CD14-positive monocyte (primary cell): ENCODE measurements at regions not wholly inside any gene's neighbourhood (a gene's known extent, or its start where the extent isn't known, plus 50 kb on each side); places are given as distances from the start of the nearest gene placed in this dataset.

Experiments used
- DNase-seq, 3 donors: peaks; one replicate each; pipeline ENCODE4 v3.0.0-alpha.2; 2011 to 2022
- H2AFZ ChIP-seq: 2 replicates; pipeline ENCODE4 v1.6.0; 2012; ENCODE audit warnings: mild to moderate bottlenecking, low read depth, low read length, inconsistent platforms; ENCODE audit not compliant: insufficient read depth, poor library complexity, severe bottlenecking
- H3K27ac ChIP-seq, 2 donors: 1 replicate in 1 of 2; 2 replicates in 1 of 2; pipeline ENCODE4 v1.5.1; 2012 to 2013; ENCODE audit warnings: low read length in 2 of 2, control low read depth in 1 of 2, inconsistent platforms in 1 of 2, low read depth in 1 of 2, mild to moderate bottlenecking in 1 of 2
- H3K27me3 ChIP-seq, 2 donors: one replicate each; pipeline versions ENCODE4 v1.6.0 to v1.6.1; 2011 to 2013; ENCODE audit warnings: low read length in 2 of 2; ENCODE audit not compliant: control insufficient read depth in 2 of 2, insufficient read depth in 2 of 2
- H3K36me3 ChIP-seq, 2 donors: replicated peaks in 1 of 2; 1 replicate in 1 of 2; 2 replicates in 1 of 2; pipeline versions ENCODE4 v1.5.1 to v1.6.1; 2012 to 2013; ENCODE audit warnings: low read length in 2 of 2, control low read depth in 1 of 2, inconsistent platforms in 1 of 2, mild to moderate bottlenecking in 1 of 2; ENCODE audit not compliant: insufficient read depth in 2 of 2, control insufficient read depth in 1 of 2
- H3K4me1 ChIP-seq, 2 donors: 1 replicate in 1 of 2; 2 replicates in 1 of 2; pipeline versions ENCODE4 v1.5.1 to v1.6.1; 2012 to 2013; ENCODE audit warnings: low read length in 2 of 2, control low read depth in 1 of 2, inconsistent platforms in 1 of 2, mild to moderate bottlenecking in 1 of 2, moderate library complexity in 1 of 2; ENCODE audit not compliant: insufficient read depth in 2 of 2, control insufficient read depth in 1 of 2
- H3K4me2 ChIP-seq: replicated peaks from 2 replicates; pipeline ENCODE3; 2012; ENCODE audit warnings: low read length, moderate library complexity, mild to moderate bottlenecking; ENCODE audit not compliant: poor library complexity, severe bottlenecking; ENCODE audit errors: extremely low read depth
- H3K4me3 ChIP-seq, 3 experiments: fragments of 200-600 bp in 1 of 3; sonication (generic) in 1 of 3; replicated peaks in 1 of 3; 1 replicate in 2 of 3; 2 replicates in 1 of 3; pipeline ENCODE4 v1.5.1; 2011 to 2013; ENCODE audit warnings: low read length in 3 of 3, mild to moderate bottlenecking in 3 of 3, control low read depth in 2 of 3, low read depth in 2 of 3, inconsistent platforms in 1 of 3, moderate library complexity in 1 of 3
- H3K79me2 ChIP-seq: 2 replicates; pipeline ENCODE4 v1.6.0; 2012; ENCODE audit warnings: mild to moderate bottlenecking, control low read depth, inconsistent platforms, low read length, moderate library complexity; ENCODE audit not compliant: insufficient read depth
- H3K9ac ChIP-seq: 2 replicates; pipeline ENCODE4 v1.6.0; 2017; ENCODE audit warnings: low read length, mild to moderate bottlenecking; ENCODE audit not compliant: insufficient read depth, poor library complexity, severe bottlenecking
- H3K9me3 ChIP-seq, 2 donors: replicated peaks in 1 of 2; 1 replicate in 1 of 2; 2 replicates in 1 of 2; pipeline versions ENCODE4 v1.5.1 to v1.6.1; 2012 to 2013; ENCODE audit warnings: low read length in 2 of 2, control low read depth in 1 of 2; ENCODE audit not compliant: control insufficient read depth in 1 of 2, insufficient read depth in 1 of 2
- H4K20me1 ChIP-seq: 2 replicates; pipeline ENCODE4 v1.6.0; 2012; ENCODE audit warnings: mild to moderate bottlenecking, low read length, control low read depth, moderate library complexity; ENCODE audit not compliant: insufficient read depth
- H3K27ac Mint-ChIP-seq, 7 donors: one replicate each; pipeline ENCODE4 v1.8.0; 2020; ENCODE audit warnings: mild to moderate bottlenecking in 7 of 7, mixed read lengths in 7 of 7, moderate library complexity in 6 of 7, inconsistent platforms in 2 of 7
- H3K27me3 Mint-ChIP-seq, 3 donors: one replicate each; pipeline ENCODE4 v1.8.0; 2021 to 2022; ENCODE audit warnings: low read depth in 3 of 3, mild to moderate bottlenecking in 3 of 3, mixed read lengths in 3 of 3, moderate library complexity in 3 of 3, inconsistent platforms in 1 of 3
- H3K36me3 Mint-ChIP-seq, 2 donors: one replicate each; pipeline ENCODE4 v1.8.0; 2020; ENCODE audit warnings: mixed read lengths in 2 of 2, inconsistent platforms in 1 of 2, mild to moderate bottlenecking in 1 of 2
- H3K4me1 Mint-ChIP-seq: one replicate; pipeline ENCODE4 v1.8.0; 2020; ENCODE audit warnings: mild to moderate bottlenecking, mixed read lengths
- H3K4me3 Mint-ChIP-seq, 2 donors: one replicate each; pipeline ENCODE4 v1.8.0; 2020; ENCODE audit warnings: mild to moderate bottlenecking in 2 of 2, mixed read lengths in 2 of 2, moderate library complexity in 1 of 2
- H3K9me3 Mint-ChIP-seq, 7 donors: one replicate each; pipeline ENCODE4 v1.8.0; 2020 to 2022; ENCODE audit warnings: mixed read lengths in 7 of 7, mild to moderate bottlenecking in 6 of 7, moderate library complexity in 6 of 7, inconsistent platforms in 2 of 7
- CTCF ChIP-seq: fragments of 200-600 bp; IDR thresholded peaks from one replicate; pipeline ENCODE4 v1.8.0; 2022; ENCODE audit warnings: antibody characterized with exemption, mild to moderate bottlenecking
- WGBS: methylation state at CpG from one replicate; pipeline ENCODE4 v1.1.5; 2013; ENCODE audit warnings: missing lambda C conversion rate; ENCODE audit not compliant: insufficient coverage; 5-methylcytosine and 5-hydroxymethylcytosine counted together
- intact Hi-C, 2 donors: fragments of 100-400 bp; cut with micrococcal nuclease; formaldehyde crosslinking; loops; one replicate each; pipeline versions ENCODE4 v1.15.0 to v1.15.1; 2023

DNA sequence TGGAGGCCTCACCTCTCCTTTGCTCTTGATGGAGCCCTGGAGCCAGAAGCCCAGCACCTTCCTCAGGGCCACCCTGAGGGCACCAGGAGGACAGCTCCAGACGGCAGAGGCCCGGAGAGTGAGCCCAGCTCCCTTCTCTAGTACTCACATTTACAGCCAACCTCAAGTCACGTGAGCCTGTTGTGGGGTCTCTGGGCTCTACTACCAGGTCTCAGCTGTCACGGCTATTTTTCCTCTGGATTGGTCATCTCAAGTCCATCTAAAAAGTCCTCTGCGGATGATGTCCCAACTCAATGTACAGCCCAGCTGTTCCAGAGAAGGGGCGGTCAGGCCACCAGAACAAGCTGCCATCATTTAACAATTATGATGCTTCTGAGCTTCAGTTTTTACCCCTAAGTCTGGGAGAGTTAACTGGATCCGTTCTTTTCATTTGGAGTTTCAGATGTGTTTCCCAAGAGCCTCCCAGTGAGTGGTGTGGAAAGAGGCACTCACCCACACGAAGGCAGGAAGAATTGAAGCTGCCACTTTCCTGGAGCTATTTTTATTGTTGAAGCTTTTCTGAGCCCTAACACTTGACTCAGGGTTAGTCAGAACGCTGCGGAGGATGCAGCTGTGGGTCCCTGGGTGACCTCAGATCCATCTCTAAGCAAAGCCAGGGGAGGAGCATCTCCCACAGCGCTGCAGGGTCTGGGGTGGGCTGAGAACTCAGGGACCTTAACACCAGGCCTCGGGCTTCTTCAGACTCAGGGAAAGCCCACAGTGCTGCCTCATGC is 143.5 kb upstream of the UBL3 start:
- no peak for DNase-seq
- Mint-ChIP-seq H3K36me3 (no peaks in the 10 kb centered on the region), H3K4me1 (no peaks in the 10 kb centered on the region), H3K27me3 (peaks cover 1 to 4% (median 2%) of the 10 kb centered on the region in 3 donors), H3K27ac (no peak overlapping the region), H3K9me3 (peaks cover 0 to 9% (median 4%) of the 10 kb centered on the region in 7 donors), H3K4me3 (no peak overlapping the region)
- Histone ChIP-seq H2AFZ (no peak overlapping the region), H3K27me3 (no peaks in the 10 kb centered on the region), H3K9me3 (peaks cover 0 to 2% of the 10 kb centered on the region in 2 donors), H3K27ac (no peak overlapping the region), H3K79me2 (no peaks in the 10 kb centered on the region), H3K9ac (no peak overlapping the region), H3K4me1 (no peaks in the 10 kb centered on the region), H3K36me3 (no peaks in the 10 kb centered on the region), H3K4me3 (no peak overlapping the region), H4K20me1 (no peaks in the 10 kb centered on the region), H3K4me2 (no peak overlapping the region)
- TF ChIP-seq CTCF, result no peak
- WGBS, result 68% methylated on average over 8 of the region's 12 CpGs
- intact Hi-C loops, result no loop called here

DNA sequence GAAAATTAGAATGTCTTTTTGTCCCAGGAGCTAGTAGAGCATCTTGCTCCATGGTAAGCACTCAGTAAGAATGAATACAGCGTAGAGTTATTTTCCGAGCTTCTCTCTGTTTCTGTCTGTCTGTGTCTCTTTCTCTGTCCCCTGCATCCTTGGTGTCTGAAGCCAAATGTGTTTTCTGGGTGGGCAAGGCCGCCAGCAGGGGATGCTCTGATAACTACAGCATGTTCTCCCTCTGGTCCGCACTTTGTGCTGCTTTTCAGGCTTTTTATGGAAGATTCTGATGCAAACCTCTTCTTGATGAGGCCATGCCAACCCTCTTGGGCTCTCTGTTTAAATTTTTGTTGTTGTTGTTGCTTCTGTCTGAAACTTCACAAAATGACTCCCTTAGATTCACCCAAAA is 142.8 kb upstream of the UBL3 start:
- Histone ChIP-seq H4K20me1 (no peaks in the 10 kb centered on the region), H3K27ac (no peak overlapping the region), H2AFZ (no peak overlapping the region), H3K79me2 (no peaks in the 10 kb centered on the region), H3K27me3 (no peaks in the 10 kb centered on the region), H3K4me1 (no peaks in the 10 kb centered on the region), H3K9ac (no peak overlapping the region), H3K4me3 (no peak overlapping the region), H3K4me2 (no peak overlapping the region), H3K36me3 (no peaks in the 10 kb centered on the region), H3K9me3 (peaks cover 0 to 9% of the 10 kb centered on the region in 2 donors)
- H3K4me1 Mint-ChIP-seq, result no peaks in the 10 kb centered on the region
- peaks cover 1 to 4% (median 2%) of the 10 kb centered on the region in 3 donors for H3K27me3 Mint-ChIP-seq
- no peak overlapping the region for H3K4me3 Mint-ChIP-seq
- TF ChIP-seq CTCF, result no peak
- DNase-seq, result no peak
- peaks cover 3 to 14% (median 9%) of the 10 kb centered on the region in 7 donors for H3K9me3 Mint-ChIP-seq
- H3K36me3 Mint-ChIP-seq, result no peaks in the 10 kb centered on the region
- 95% methylated on average over 4 of the region's 4 CpGs for whole genome bisulfite sequencing
- intact Hi-C loops, result no loop called here
- no peak overlapping the region for H3K27ac Mint-ChIP-seq
